ENCODE measurements at regions not wholly inside any gene's neighbourhood (a gene's known extent, or its start where the extent isn't known, plus 50 kb on each side); places are given as distances from the start of the nearest gene placed in this dataset.
A peak's percentile ranks its signal among the peaks of the same experiment; 100 is the strongest.
"Not testable (repeated sequence)": the region's sequence is repeated elsewhere in the genome, so short reads cannot be mapped to it uniquely, and the experiment has no call there.

- Mint-ChIP-seq H3K36me3 (no peaks in the 10 kb centered on the region), H3K9me3 (no peaks in the 10 kb centered on the region), H3K4me1 (ENCODE audit: unreplicated experiment) (no peaks in the 10 kb centered on the region), H3K27ac (no peak overlapping the region), H3K4me3 (no peak overlapping the region), H3K27me3 (no peaks in the 10 kb centered on the region)
- DNase-seq (ENCODE audit: extremely low spot score, unreplicated experiment) = no peak
- TF ChIP-seq, protein P1, sequence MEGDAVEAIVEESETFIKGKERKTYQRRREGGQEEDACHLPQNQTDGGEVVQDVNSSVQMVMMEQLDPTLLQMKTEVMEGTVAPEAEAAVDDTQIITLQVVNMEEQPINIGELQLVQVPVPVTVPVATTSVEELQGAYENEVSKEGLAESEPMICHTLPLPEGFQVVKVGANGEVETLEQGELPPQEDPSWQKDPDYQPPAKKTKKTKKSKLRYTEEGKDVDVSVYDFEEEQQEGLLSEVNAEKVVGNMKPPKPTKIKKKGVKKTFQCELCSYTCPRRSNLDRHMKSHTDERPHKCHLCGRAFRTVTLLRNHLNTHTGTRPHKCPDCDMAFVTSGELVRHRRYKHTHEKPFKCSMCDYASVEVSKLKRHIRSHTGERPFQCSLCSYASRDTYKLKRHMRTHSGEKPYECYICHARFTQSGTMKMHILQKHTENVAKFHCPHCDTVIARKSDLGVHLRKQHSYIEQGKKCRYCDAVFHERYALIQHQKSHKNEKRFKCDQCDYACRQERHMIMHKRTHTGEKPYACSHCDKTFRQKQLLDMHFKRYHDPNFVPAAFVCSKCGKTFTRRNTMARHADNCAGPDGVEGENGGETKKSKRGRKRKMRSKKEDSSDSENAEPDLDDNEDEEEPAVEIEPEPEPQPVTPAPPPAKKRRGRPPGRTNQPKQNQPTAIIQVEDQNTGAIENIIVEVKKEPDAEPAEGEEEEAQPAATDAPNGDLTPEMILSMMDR (conservative IDR thresholded peaks at IDR 0.05) = no peak
Measured at GRCh38 chrX:142661696-142662095, 364.0 kb upstream of the SPANXN4 start.

DNA sequence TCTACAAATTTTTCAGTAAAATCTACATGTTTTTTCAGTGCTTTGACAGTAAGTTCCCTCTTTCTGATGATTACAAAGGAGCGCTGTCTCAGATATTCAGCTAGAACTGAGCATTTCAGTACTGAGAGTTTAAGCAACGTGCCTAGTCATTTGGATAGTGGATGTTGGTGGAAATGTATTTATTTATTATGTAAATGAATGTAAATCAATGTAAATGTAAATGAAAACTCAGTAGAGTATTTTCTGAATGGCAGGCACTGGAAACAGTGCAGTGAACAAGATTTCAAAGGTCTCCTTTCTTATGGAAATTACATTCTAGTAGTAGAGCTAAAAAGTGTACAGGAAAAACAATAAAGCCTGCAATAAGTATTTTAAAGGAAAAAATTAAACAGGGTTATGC, 370.2 kb upstream of the SPANXN4 start:
- TF ChIP-seq, protein P1 (conservative IDR thresholded peaks at IDR 0.05) = no peak
- no peak for DNase-seq (ENCODE audit: extremely low spot score, unreplicated experiment)
- no peaks in the 10 kb centered on the region for H3K27me3 Mint-ChIP-seq
- H3K4me3 Mint-ChIP-seq = no peak overlapping the region
- H3K9me3 Mint-ChIP-seq = no peaks in the 10 kb centered on the region
- no peaks in the 10 kb centered on the region for H3K36me3 Mint-ChIP-seq
- H3K27ac Mint-ChIP-seq = no peak overlapping the region
- no peaks in the 10 kb centered on the region for H3K4me1 Mint-ChIP-seq (ENCODE audit: unreplicated experiment)

DNA sequence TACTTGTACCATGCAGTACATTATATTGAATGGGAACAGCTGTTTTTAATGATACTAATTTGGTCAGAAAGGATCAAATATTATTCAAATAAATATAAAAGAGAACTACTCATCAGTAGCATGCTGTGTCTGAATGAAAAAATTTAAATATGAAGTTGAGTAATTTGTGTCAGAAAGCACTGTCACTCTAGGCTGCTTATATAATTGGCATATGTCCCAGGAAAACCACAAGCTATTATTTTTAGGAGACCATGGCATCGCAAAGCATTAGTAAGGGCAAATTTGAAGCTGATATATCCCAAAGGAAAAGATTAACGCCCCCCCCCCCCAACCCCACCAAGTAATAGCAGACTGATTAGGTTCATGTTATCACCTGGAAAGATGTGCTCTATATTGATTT, 388.5 kb upstream of the SPANXN4 start:
- Mint-ChIP-seq H3K4me3 (no peak overlapping the region), H3K9me3 (no peaks in the 10 kb centered on the region), H3K27me3 (no peaks in the 10 kb centered on the region), H3K27ac (no peak overlapping the region), H3K36me3 (no peaks in the 10 kb centered on the region), H3K4me1 (ENCODE audit: unreplicated experiment) (no peaks in the 10 kb centered on the region)
- TF ChIP-seq, protein P1 (conservative IDR thresholded peaks at IDR 0.05) = no peak
- no peak for DNase-seq (ENCODE audit: extremely low spot score, unreplicated experiment)

DNA sequence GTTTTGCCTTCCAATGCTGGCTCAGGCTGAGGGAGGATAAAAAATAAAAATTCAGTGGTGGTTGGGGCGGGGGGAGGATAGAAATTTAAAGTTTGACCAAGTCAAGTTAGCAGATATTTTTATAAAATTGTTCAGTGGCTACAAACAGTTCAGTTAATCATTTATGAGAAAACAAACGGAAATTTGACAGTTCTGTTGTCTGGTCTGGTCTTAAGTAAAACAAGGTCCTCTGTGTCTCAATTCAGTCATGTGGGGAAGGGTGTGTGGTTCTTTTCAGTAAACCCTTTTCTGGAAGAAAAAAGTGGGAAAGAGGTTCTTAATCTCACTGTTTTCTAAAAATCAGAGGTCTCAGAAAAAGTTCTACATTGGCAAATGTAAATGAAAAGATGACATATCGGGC, 409.1 kb upstream of the SPANXN4 start:
- TF ChIP-seq, protein P1 (conservative IDR thresholded peaks at IDR 0.05) = no peak
- no peaks in the 10 kb centered on the region for H3K27me3 Mint-ChIP-seq
- no peaks in the 10 kb centered on the region for H3K9me3 Mint-ChIP-seq
- DNase-seq (ENCODE audit: extremely low spot score, unreplicated experiment) = no peak
- no peak overlapping the region for H3K4me3 Mint-ChIP-seq
- no peaks in the 10 kb centered on the region for H3K36me3 Mint-ChIP-seq
- no peak overlapping the region for H3K27ac Mint-ChIP-seq
- no peaks in the 10 kb centered on the region for H3K4me1 Mint-ChIP-seq (ENCODE audit: unreplicated experiment)

DNA sequence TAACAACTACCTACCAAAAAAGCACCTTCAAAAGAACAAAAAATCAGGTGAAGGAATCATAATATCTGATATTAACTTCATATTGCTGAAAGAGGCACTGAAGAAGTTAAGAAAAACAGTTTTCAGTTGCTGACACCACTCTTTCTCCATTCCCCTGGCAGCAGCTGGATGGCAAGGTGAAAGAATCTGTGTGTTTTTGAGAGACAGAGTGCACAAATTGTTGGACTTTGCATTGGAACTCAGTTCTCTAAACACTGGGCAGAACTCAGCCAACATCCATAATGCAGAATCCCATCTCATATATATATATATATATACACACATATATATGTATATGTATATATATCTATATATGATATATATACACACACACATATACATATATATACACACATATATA, 408.3 kb upstream of the MAGEC2 start:
- DNase-seq (ENCODE audit: extremely low spot score, unreplicated experiment) = no peak
- H3K9me3 Mint-ChIP-seq = no peaks in the 10 kb centered on the region
- H3K36me3 Mint-ChIP-seq = no peaks in the 10 kb centered on the region
- no peaks in the 10 kb centered on the region for H3K27me3 Mint-ChIP-seq
- TF ChIP-seq, protein P1 (conservative IDR thresholded peaks at IDR 0.05) = no peak
- no peaks in the 10 kb centered on the region for H3K4me1 Mint-ChIP-seq (ENCODE audit: unreplicated experiment)
- no peak overlapping the region for H3K4me3 Mint-ChIP-seq
- no peak overlapping the region for H3K27ac Mint-ChIP-seq

GRCh38 chrX:142606629-142607028, 401.5 kb upstream of the MAGEC2 start:
- H3K36me3 Mint-ChIP-seq; H3K4me3 Mint-ChIP-seq; H3K27me3 Mint-ChIP-seq; H3K4me1 Mint-ChIP-seq (ENCODE audit: unreplicated experiment); H3K27ac Mint-ChIP-seq; H3K9me3 Mint-ChIP-seq; DNase-seq (ENCODE audit: extremely low spot score, unreplicated experiment): not testable (repeated sequence)
- TF ChIP-seq, protein P1 (conservative IDR thresholded peaks at IDR 0.05) = peak; percentile 49
